H1 (cell line): ENCODE measurements at regions not wholly inside any gene's neighbourhood (a gene's known extent, or its start where the extent isn't known, plus 50 kb on each side); places are given as distances from the start of the nearest gene placed in this dataset.

Source experiments
- CTCF ChIA-PET: fragments of 300-600 bp; sonication (Branson Sonifier 250); formaldehyde crosslinking; loops from one replicate; lab custom pipeline; 2021; ENCODE audit not compliant: partially characterized antibody; lab: Charles Lee
- POLR2A ChIA-PET: fragments of 300-600 bp; sonication (Branson Sonifier 250); formaldehyde crosslinking; loops from one replicate; lab custom pipeline; 2021; ENCODE audit warnings: inconsistent platforms; ENCODE audit not compliant: partially characterized antibody; lab: Charles Lee
- DNase-seq, 2 experiments: peaks; one replicate each; pipeline versions ENCODE4 v3.0.0 to v3.0.0-alpha.2; 2010 to 2022; ENCODE audit warnings: low spot score in 2 of 2, low read depth in 1 of 2, mixed read lengths in 1 of 2
- FAIRE-seq: peaks from 2 replicates; lab custom pipeline; 2011; peaks lifted over from hg19 to GRCh38; lab: Jason Lieb, UNC
- H2AFZ ChIP-seq: 2 replicates; pipeline ENCODE4 v1.8.1; 2012; ENCODE audit warnings: low read length, inconsistent platforms
- H2AK5ac ChIP-seq: 2 replicates; pipeline ENCODE4 v1.6.1; 2013; ENCODE audit warnings: low read depth, low read length
- H2BK120ac ChIP-seq: replicated peaks from 2 replicates; pipeline ENCODE3; 2013; ENCODE audit warnings: low read depth, low read length, inconsistent platforms
- H2BK12ac ChIP-seq: 2 replicates; pipeline ENCODE4 v1.6.1; 2013; ENCODE audit warnings: low read depth, low read length
- H2BK15ac ChIP-seq: 2 replicates; pipeline ENCODE4 v1.6.1; 2013; ENCODE audit warnings: low read length
- H2BK20ac ChIP-seq: 2 replicates; pipeline ENCODE4 v1.6.1; 2013; ENCODE audit warnings: low read length
- H2BK5ac ChIP-seq: 2 replicates; pipeline ENCODE4 v1.6.1; 2013; ENCODE audit warnings: low read depth, low read length
- H3K14ac ChIP-seq: 2 replicates; pipeline ENCODE4 v1.6.1; 2013; ENCODE audit warnings: inconsistent platforms; ENCODE audit not compliant: insufficient read length
- H3K18ac ChIP-seq: 2 replicates; pipeline ENCODE4 v1.6.1; 2013; ENCODE audit warnings: low read length; ENCODE audit errors: extremely low read depth
- H3K23ac ChIP-seq: 2 replicates; pipeline ENCODE4 v1.6.1; 2013; ENCODE audit warnings: inconsistent platforms; ENCODE audit not compliant: insufficient read length
- H3K23me2 ChIP-seq: 2 replicates; pipeline ENCODE4 v1.6.1; 2013; ENCODE audit warnings: low read depth, low read length
- H3K27ac ChIP-seq: 2 replicates; pipeline ENCODE4 v1.6.1; 2011; ENCODE audit warnings: low read depth, low read length, inconsistent platforms
- H3K27me3 ChIP-seq, 4 experiments: replicated peaks in 1 of 4; 1 replicate in 1 of 4; 2 replicates in 3 of 4; pipeline versions ENCODE4 v1.6.1 to v1.8.1; 2011 to 2013; ENCODE audit warnings: low read length in 3 of 4, mild to moderate bottlenecking in 3 of 4, inconsistent platforms in 2 of 4, mixed read lengths in 2 of 4, moderate library complexity in 1 of 4; ENCODE audit not compliant: control insufficient read depth in 3 of 4, insufficient read depth in 3 of 4; ENCODE audit errors: extremely low read depth in 1 of 4
- H3K36me3 ChIP-seq, 4 experiments: 2 replicates each; pipeline versions ENCODE4 v1.6.1 to v1.8.1; 2011 to 2013; ENCODE audit warnings: mild to moderate bottlenecking in 4 of 4, low read length in 3 of 4, moderate library complexity in 2 of 4, control low read depth in 1 of 4, inconsistent platforms in 1 of 4; ENCODE audit not compliant: insufficient read depth in 4 of 4, control insufficient read depth in 2 of 4
- H3K4ac ChIP-seq: replicated peaks from 2 replicates; pipeline ENCODE3; 2013; ENCODE audit warnings: low read length, low read depth, mixed read lengths, inconsistent platforms; ENCODE audit not compliant: insufficient read length
- H3K4me1 ChIP-seq, 4 experiments: replicated peaks in 1 of 4; 1 replicate in 1 of 4; 2 replicates in 3 of 4; pipeline versions ENCODE4 v1.6.1 to v1.8.1; 2011 to 2013; ENCODE audit warnings: low read length in 3 of 4, inconsistent platforms in 2 of 4, mixed read lengths in 1 of 4; ENCODE audit not compliant: insufficient read depth in 4 of 4, control insufficient read depth in 3 of 4
- H3K4me2 ChIP-seq, 2 experiments: 2 replicates each; pipeline versions ENCODE4 v1.6.1 to v1.8.1; 2011 to 2013; ENCODE audit warnings: low read depth in 2 of 2, low read length in 2 of 2, control low read depth in 1 of 2, inconsistent platforms in 1 of 2, mild to moderate bottlenecking in 1 of 2; ENCODE audit not compliant: insufficient read depth in 1 of 2
- H3K4me3 ChIP-seq, 4 experiments: fragments of 200-600, 300-600 bp in 1 of 4; sonication (generic), shearing (Covaris generic), sonication (Bioruptor Twin) in 1 of 4; 2 replicates each; pipeline versions ENCODE4 v1.5.1 to v1.8.1; 2011 to 2016; ENCODE audit warnings: low read length in 4 of 4, low read depth in 3 of 4, control low read depth in 2 of 4, inconsistent platforms in 2 of 4, mild to moderate bottlenecking in 2 of 4, mixed read lengths in 1 of 4, moderate library complexity in 1 of 4; ENCODE audit not compliant: insufficient read depth in 2 of 4; ENCODE audit errors: extremely low read depth in 1 of 4
- H3K56ac ChIP-seq: replicated peaks from 2 replicates; pipeline ENCODE3; 2013; ENCODE audit warnings: low read depth, mild to moderate bottlenecking, mixed read lengths, low read length, inconsistent platforms; ENCODE audit not compliant: insufficient read length
- H3K79me1 ChIP-seq: 2 replicates; pipeline ENCODE4 v1.6.1; 2013; ENCODE audit warnings: low read depth, low read length, control low read depth
- H3K79me2 ChIP-seq, 2 experiments: 2 replicates each; pipeline versions ENCODE4 v1.6.1 to v1.8.1; 2012 to 2013; ENCODE audit warnings: low read length in 2 of 2, mild to moderate bottlenecking in 2 of 2, inconsistent platforms in 1 of 2; ENCODE audit not compliant: insufficient read depth in 2 of 2, control insufficient read depth in 1 of 2
- H3K9ac ChIP-seq, 4 experiments: replicated peaks in 1 of 4; 1 replicate in 1 of 4; 2 replicates in 3 of 4; pipeline versions ENCODE4 v1.6.1 to v1.8.1; 2011 to 2013; ENCODE audit warnings: low read depth in 3 of 4, low read length in 3 of 4, control low read depth in 2 of 4, mild to moderate bottlenecking in 2 of 4, moderate library complexity in 2 of 4, inconsistent platforms in 1 of 4; ENCODE audit errors: extremely low read depth in 1 of 4
- H3K9me3 ChIP-seq, 2 experiments: 2 replicates each; pipeline versions ENCODE4 v1.6.1 to v1.8.1; 2012 to 2013; ENCODE audit warnings: mild to moderate bottlenecking in 2 of 2, moderate library complexity in 2 of 2, control low read depth in 1 of 2, inconsistent platforms in 1 of 2, low read depth in 1 of 2, low read length in 1 of 2, mixed read lengths in 1 of 2; ENCODE audit not compliant: insufficient read depth in 2 of 2
- H4K20me1 ChIP-seq, 2 experiments: replicated peaks in 1 of 2; 2 replicates each; pipeline versions ENCODE3 to v1.8.1; 2011 to 2013; ENCODE audit warnings: inconsistent platforms in 2 of 2, low read length in 2 of 2, mild to moderate bottlenecking in 1 of 2; ENCODE audit not compliant: insufficient read depth in 2 of 2, control insufficient read depth in 1 of 2
- H4K5ac ChIP-seq: 2 replicates; pipeline ENCODE4 v1.6.1; 2013; ENCODE audit warnings: low read length, low read depth, mixed read lengths, inconsistent platforms; ENCODE audit not compliant: insufficient read length
- H4K8ac ChIP-seq: 2 replicates; pipeline ENCODE4 v1.8.0; 2013; ENCODE audit warnings: mild to moderate bottlenecking, moderate library complexity, low read length, inconsistent platforms; ENCODE audit not compliant: insufficient read depth; ENCODE audit errors: extremely low read depth
- H4K91ac ChIP-seq: replicated peaks from 2 replicates; pipeline ENCODE3; 2013; ENCODE audit warnings: low read length, mixed read lengths, inconsistent platforms; ENCODE audit not compliant: insufficient read length
- ATF2 ChIP-seq: IDR thresholded peaks from 2 replicates; pipeline ENCODE4 v1.6.1; 2012; ENCODE audit warnings: low read length, inconsistent platforms
- WGBS, 2 experiments: shearing (Covaris generic) in 1 of 2; methylation state at CpG; one replicate each; pipeline versions ENCODE4 v1.1.6 to v1.1.7; 2013 to 2015; ENCODE audit warnings: low lambda C conversion rate in 2 of 2, mixed read lengths in 2 of 2, inconsistent platforms in 1 of 2, low coverage in 1 of 2, missing lambda C conversion rate in 1 of 2; ENCODE audit not compliant: insufficient replicate concordance in 2 of 2, insufficient coverage in 1 of 2, insufficient read length in 1 of 2; ENCODE audit errors: extremely low coverage in 1 of 2, missing lambda C conversion rate in 1 of 2; 5-methylcytosine and 5-hydroxymethylcytosine counted together

- H2AFZ ChIP-seq, result no peak overlapping the region
- FAIRE-seq, result no peak
Measured at GRCh38 chr10:64320448-64320847, 799.2 kb downstream of the REEP3 start.

More at GRCh38 chr10:64320448-64320847, 799.2 kb downstream of the REEP3 start:
- Histone ChIP-seq H3K9ac (no peak overlapping the region), H3K27me3 (no peaks in the 10 kb centered on the region), H2BK5ac (no peak overlapping the region), H3K4me3 (no peak overlapping the region), H3K79me1 (no peaks in the 10 kb centered on the region), H2BK15ac (no peak overlapping the region), H2BK120ac (no peak overlapping the region), H4K5ac (no peak overlapping the region), H3K9me3 (no peaks in the 10 kb centered on the region; a peak in 1 of 4 replicates), H3K56ac (no peak overlapping the region), H4K91ac (no peak overlapping the region), H3K4ac (no peak overlapping the region), H3K79me2 (no peaks in the 10 kb centered on the region), H3K23me2 (no peaks in the 10 kb centered on the region), H3K18ac (no peak overlapping the region), H2BK12ac (no peak overlapping the region), H3K23ac (no peak overlapping the region), H3K27ac (no peak overlapping the region), H4K8ac (no peak overlapping the region), H2AK5ac (no peak overlapping the region), H3K14ac (no peak overlapping the region), H3K36me3 (no peaks in the 10 kb centered on the region), H3K4me2 (no peak overlapping the region), H3K4me1 (no peaks in the 10 kb centered on the region), H2BK20ac (no peak overlapping the region), H4K20me1 (no peaks in the 10 kb centered on the region)
- CTCF ChIA-PET, result no interaction called here
- DNase-seq, result no peak
- WGBS, 2 experiments, result 91% methylated on average over 6 of the region's 6 CpGs; no CpG with 5 or more reads in 1 of the 2 experiments
- POLR2A ChIA-PET, result no interaction called here
- no peak for TF ChIP-seq ATF2
